Neural cell (in vitro differentiated cells): ENCODE measurements at regions not wholly inside any gene's neighbourhood (a gene's known extent, or its start where the extent isn't known, plus 50 kb on each side); places are given as distances from the start of the nearest gene placed in this dataset.

ENCODE experiments used
- EP300 ChIP-seq: fragments of 450-650 bp; conservative IDR thresholded peaks from 2 replicates; pipeline ENCODE4 v1.6.1; 2014; ENCODE audit warnings: antibody characterized with exemption, mild to moderate bottlenecking, moderate library complexity; ENCODE audit not compliant: poor library complexity, severe bottlenecking
- TF ChIP-seq, protein P1 (sequence below): fragments of 450-650 bp; IDR thresholded peaks from 2 replicates; pipeline ENCODE4 v1.5.1; 2014; ENCODE audit warnings: antibody characterized with exemption, mild to moderate bottlenecking, moderate library complexity; ENCODE audit not compliant: poor library complexity, severe bottlenecking

DNA sequence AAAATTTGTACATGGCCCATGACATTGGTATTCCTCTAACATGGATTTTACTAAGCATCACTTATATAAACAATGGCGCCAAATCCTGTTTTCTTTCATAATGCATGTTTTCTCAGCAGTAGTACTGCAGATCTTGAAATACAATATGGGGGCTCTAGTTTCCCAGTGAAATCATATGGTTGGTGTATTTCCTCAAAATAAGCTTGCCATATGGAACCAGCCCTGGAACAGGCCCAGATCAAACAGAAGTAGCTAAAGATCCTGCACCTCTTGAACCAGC is 163.9 kb downstream of the ZNF608 start:
- TF ChIP-seq, protein P1, sequence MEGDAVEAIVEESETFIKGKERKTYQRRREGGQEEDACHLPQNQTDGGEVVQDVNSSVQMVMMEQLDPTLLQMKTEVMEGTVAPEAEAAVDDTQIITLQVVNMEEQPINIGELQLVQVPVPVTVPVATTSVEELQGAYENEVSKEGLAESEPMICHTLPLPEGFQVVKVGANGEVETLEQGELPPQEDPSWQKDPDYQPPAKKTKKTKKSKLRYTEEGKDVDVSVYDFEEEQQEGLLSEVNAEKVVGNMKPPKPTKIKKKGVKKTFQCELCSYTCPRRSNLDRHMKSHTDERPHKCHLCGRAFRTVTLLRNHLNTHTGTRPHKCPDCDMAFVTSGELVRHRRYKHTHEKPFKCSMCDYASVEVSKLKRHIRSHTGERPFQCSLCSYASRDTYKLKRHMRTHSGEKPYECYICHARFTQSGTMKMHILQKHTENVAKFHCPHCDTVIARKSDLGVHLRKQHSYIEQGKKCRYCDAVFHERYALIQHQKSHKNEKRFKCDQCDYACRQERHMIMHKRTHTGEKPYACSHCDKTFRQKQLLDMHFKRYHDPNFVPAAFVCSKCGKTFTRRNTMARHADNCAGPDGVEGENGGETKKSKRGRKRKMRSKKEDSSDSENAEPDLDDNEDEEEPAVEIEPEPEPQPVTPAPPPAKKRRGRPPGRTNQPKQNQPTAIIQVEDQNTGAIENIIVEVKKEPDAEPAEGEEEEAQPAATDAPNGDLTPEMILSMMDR, result no peak
- TF ChIP-seq EP300, result no peak
